Activated CD4-positive, CD25-positive, alpha-beta regulatory T cell treated with anti-CD3 and anti-CD28 coated beads, Interleukin-2, amount 50 U/mL, for 24 hours (primary cell): ENCODE measurements at regions not wholly inside any gene's neighbourhood (a gene's known extent, or its start where the extent isn't known, plus 50 kb on each side); places are given as distances from the start of the nearest gene placed in this dataset.

ENCODE experiments used
- ATAC-seq, 2 donors: fragments of 150-1000 bp; cut with Tn5 transposase; one replicate each; pipeline ENCODE4 v1.10.0; 2021; ENCODE audit warnings: mild to moderate bottlenecking in 1 of 2, moderate library complexity in 1 of 2

GRCh38 chr5:117095346-117096332 lies 521.0 kb upstream of the SEMA6A start:
- no peak for ATAC-seq

GRCh38 chr5:117094114-117094815 lies 519.6 kb upstream of the SEMA6A start:
- ATAC-seq = no peak

GRCh38 chr5:117093653-117094052 lies 519.0 kb upstream of the SEMA6A start:
- ATAC-seq = no peak

- ATAC-seq = no peak
Observed at GRCh38 chr5:117089001-117089400, 514.4 kb upstream of the SEMA6A start.

GRCh38 chr5:117088176-117088575 lies 513.6 kb upstream of the SEMA6A start:
- no peak for ATAC-seq

- ATAC-seq = peak in 1 of 2 donors; percentile 28
Observed at GRCh38 chr5:117084067-117084466, 509.4 kb upstream of the SEMA6A start.

- ATAC-seq = no peak
Observed at GRCh38 chr5:117082977-117083376, 508.4 kb upstream of the SEMA6A start.

GRCh38 chr5:117077142-117077541 lies 502.5 kb upstream of the SEMA6A start:
- ATAC-seq = no peak

- ATAC-seq = no peak
Observed at GRCh38 chr5:117072439-117072838, 497.8 kb upstream of the SEMA6A start.

- no peak for ATAC-seq
Observed at GRCh38 chr5:117065800-117066199, 491.2 kb upstream of the SEMA6A start.

- no peak for ATAC-seq
Observed at GRCh38 chr5:117065161-117065560, 490.5 kb upstream of the SEMA6A start.

- ATAC-seq = no peak
Observed at GRCh38 chr5:117060099-117060498, 485.5 kb upstream of the SEMA6A start.

- ATAC-seq = no peak
Observed at GRCh38 chr5:117058740-117059139, 484.1 kb upstream of the SEMA6A start.

GRCh38 chr5:117055517-117055916 lies 480.9 kb upstream of the SEMA6A start:
- ATAC-seq = no peak

GRCh38 chr5:117054911-117055310 lies 480.3 kb upstream of the SEMA6A start:
- ATAC-seq = no peak

- ATAC-seq = no peak
Observed at GRCh38 chr5:117054141-117054540, 479.5 kb upstream of the SEMA6A start.

- no peak for ATAC-seq
Observed at GRCh38 chr5:117041926-117042595, 467.4 kb upstream of the SEMA6A start.

GRCh38 chr5:117039035-117039434 lies 464.4 kb upstream of the SEMA6A start:
- ATAC-seq = no peak

- no peak for ATAC-seq
Observed at GRCh38 chr5:117027384-117027783, 452.8 kb upstream of the SEMA6A start.

GRCh38 chr5:117020999-117021398 lies 446.4 kb upstream of the SEMA6A start:
- no peak for ATAC-seq

- no peak for ATAC-seq
Observed at GRCh38 chr5:117013280-117013877, 438.8 kb upstream of the SEMA6A start.

GRCh38 chr5:117010574-117010973 lies 436.0 kb upstream of the SEMA6A start:
- no peak for ATAC-seq

GRCh38 chr5:116998024-116998423 lies 423.4 kb upstream of the SEMA6A start:
- ATAC-seq = no peak
